ENCODE measurements at regions not wholly inside any gene's neighbourhood (a gene's known extent, or its start where the extent isn't known, plus 50 kb on each side); places are given as distances from the start of the nearest gene placed in this dataset.

DNA sequence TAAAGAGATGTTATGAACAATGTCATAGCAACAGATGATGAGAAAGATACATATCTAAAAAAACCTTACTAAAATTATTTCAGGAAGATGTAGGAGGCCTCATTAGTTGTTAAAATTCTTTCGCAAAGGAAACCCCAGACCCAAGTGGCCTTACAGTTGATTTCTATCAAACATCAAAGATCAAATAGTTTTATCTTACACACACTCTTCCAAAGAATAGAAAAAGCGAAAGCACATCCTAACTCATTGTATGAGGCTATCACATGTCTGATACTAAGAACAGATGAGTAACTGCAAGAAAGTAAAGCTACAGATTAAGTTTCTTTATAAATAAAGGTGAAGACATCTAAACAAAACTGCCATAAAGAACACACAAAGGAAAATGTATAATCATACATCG lies 82.9 kb upstream of the GDF10 start:
- TF ChIP-seq, protein P1, sequence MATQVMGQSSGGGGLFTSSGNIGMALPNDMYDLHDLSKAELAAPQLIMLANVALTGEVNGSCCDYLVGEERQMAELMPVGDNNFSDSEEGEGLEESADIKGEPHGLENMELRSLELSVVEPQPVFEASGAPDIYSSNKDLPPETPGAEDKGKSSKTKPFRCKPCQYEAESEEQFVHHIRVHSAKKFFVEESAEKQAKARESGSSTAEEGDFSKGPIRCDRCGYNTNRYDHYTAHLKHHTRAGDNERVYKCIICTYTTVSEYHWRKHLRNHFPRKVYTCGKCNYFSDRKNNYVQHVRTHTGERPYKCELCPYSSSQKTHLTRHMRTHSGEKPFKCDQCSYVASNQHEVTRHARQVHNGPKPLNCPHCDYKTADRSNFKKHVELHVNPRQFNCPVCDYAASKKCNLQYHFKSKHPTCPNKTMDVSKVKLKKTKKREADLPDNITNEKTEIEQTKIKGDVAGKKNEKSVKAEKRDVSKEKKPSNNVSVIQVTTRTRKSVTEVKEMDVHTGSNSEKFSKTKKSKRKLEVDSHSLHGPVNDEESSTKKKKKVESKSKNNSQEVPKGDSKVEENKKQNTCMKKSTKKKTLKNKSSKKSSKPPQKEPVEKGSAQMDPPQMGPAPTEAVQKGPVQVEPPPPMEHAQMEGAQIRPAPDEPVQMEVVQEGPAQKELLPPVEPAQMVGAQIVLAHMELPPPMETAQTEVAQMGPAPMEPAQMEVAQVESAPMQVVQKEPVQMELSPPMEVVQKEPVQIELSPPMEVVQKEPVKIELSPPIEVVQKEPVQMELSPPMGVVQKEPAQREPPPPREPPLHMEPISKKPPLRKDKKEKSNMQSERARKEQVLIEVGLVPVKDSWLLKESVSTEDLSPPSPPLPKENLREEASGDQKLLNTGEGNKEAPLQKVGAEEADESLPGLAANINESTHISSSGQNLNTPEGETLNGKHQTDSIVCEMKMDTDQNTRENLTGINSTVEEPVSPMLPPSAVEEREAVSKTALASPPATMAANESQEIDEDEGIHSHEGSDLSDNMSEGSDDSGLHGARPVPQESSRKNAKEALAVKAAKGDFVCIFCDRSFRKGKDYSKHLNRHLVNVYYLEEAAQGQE (IDR thresholded peaks at IDR 0.05): no peak
- TF ChIP-seq, protein P2, sequence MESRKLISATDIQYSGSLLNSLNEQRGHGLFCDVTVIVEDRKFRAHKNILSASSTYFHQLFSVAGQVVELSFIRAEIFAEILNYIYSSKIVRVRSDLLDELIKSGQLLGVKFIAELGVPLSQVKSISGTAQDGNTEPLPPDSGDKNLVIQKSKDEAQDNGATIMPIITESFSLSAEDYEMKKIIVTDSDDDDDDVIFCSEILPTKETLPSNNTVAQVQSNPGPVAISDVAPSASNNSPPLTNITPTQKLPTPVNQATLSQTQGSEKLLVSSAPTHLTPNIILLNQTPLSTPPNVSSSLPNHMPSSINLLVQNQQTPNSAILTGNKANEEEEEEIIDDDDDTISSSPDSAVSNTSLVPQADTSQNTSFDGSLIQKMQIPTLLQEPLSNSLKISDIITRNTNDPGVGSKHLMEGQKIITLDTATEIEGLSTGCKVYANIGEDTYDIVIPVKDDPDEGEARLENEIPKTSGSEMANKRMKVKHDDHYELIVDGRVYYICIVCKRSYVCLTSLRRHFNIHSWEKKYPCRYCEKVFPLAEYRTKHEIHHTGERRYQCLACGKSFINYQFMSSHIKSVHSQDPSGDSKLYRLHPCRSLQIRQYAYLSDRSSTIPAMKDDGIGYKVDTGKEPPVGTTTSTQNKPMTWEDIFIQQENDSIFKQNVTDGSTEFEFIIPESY (IDR thresholded peaks at IDR 0.05): no peak
- no peak for TF ChIP-seq SP1 (IDR thresholded peaks at IDR 0.05)
- no peak for TF ChIP-seq RXRA (IDR thresholded peaks at IDR 0.05)
- TF ChIP-seq, protein P3, sequence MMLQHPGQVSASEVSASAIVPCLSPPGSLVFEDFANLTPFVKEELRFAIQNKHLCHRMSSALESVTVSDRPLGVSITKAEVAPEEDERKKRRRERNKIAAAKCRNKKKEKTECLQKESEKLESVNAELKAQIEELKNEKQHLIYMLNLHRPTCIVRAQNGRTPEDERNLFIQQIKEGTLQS (IDR thresholded peaks at IDR 0.05): no peak
- TF ChIP-seq, protein P4, sequence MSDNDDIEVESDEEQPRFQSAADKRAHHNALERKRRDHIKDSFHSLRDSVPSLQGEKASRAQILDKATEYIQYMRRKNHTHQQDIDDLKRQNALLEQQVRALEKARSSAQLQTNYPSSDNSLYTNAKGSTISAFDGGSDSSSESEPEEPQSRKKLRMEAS (IDR thresholded peaks at IDR 0.05): no peak
- TF ChIP-seq RAD21 (IDR thresholded peaks at IDR 0.05): no peak
- no peak for TF ChIP-seq HNF4G (IDR thresholded peaks at IDR 0.05)
- no peak for TF ChIP-seq FOXA2 (IDR thresholded peaks at IDR 0.05)
- no peak for TF ChIP-seq TAF1 (conservative IDR thresholded peaks at IDR 0.05)
- TF ChIP-seq FOXA1 (IDR thresholded peaks at IDR 0.05): no peak
- TF ChIP-seq NR2F2 (IDR thresholded peaks at IDR 0.05): no peak
- TF ChIP-seq, protein P5, sequence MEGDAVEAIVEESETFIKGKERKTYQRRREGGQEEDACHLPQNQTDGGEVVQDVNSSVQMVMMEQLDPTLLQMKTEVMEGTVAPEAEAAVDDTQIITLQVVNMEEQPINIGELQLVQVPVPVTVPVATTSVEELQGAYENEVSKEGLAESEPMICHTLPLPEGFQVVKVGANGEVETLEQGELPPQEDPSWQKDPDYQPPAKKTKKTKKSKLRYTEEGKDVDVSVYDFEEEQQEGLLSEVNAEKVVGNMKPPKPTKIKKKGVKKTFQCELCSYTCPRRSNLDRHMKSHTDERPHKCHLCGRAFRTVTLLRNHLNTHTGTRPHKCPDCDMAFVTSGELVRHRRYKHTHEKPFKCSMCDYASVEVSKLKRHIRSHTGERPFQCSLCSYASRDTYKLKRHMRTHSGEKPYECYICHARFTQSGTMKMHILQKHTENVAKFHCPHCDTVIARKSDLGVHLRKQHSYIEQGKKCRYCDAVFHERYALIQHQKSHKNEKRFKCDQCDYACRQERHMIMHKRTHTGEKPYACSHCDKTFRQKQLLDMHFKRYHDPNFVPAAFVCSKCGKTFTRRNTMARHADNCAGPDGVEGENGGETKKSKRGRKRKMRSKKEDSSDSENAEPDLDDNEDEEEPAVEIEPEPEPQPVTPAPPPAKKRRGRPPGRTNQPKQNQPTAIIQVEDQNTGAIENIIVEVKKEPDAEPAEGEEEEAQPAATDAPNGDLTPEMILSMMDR (IDR thresholded peaks at IDR 0.05; ENCODE audit: low read depth, low read length, missing input control): no peak
- TF ChIP-seq EGR1 (IDR thresholded peaks at IDR 0.05; ENCODE audit: low read depth in 2 of 2): no peak
- TF ChIP-seq JUND (IDR thresholded peaks at IDR 0.05): no peak
- no peak for TF ChIP-seq GABPA (IDR thresholded peaks at IDR 0.05 in 1 of 2, conservative IDR thresholded peaks at IDR 0.05 in 1 of 2)
- Histone ChIP-seq H3K27ac (ENCODE audit: low read depth in 1 of 2, low read length in 2 of 2) (no peak overlapping the region), H3K9ac (ENCODE audit: low read depth in 1 of 2, low read length in 2 of 2) (no peak overlapping the region), H3K4me3 (ENCODE audit: low read depth in 1 of 3, low read length in 3 of 3) (no peak overlapping the region), H3K27me3 (ENCODE audit: control insufficient read depth in 4 of 4, insufficient read depth in 4 of 4, low read length in 3 of 4) (no peaks in the 10 kb centered on the region), H3K4me1 (ENCODE audit: control insufficient read depth in 4 of 4, insufficient read depth in 4 of 4, low read length in 3 of 4) (no peaks in the 10 kb centered on the region), H3K36me3 (ENCODE audit: control insufficient read depth in 4 of 4, insufficient read depth in 3 of 4, low read depth in 1 of 4, low read length in 3 of 4) (no peaks in the 10 kb centered on the region), H3K9me3 (ENCODE audit: control insufficient read depth in 4 of 4, low read length in 3 of 4) (no peaks in the 10 kb centered on the region)
- WGBS: 71% methylated on average over 3 of the region's 3 CpGs
- no peak for DNase-seq (ENCODE audit: low spot score)

DNA sequence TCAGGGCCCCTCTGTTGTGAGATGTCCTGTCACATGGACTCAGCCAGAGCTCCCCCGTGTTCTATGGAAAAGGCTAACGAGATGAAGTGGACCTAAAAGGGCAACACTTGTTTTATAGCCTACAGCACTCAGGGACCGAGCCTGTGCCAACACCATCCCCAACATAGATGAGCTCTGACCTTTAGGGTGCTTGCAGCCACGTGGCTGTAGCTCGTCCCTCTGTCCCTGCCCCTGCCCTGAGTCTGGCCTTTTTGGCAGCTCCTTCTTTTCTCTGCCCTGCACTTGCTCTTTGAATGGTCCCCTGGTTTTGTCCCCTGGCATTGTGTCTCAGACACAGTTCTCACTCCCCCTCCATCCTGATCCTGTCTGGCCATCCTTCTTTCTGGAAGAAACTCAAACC lies 81.2 kb upstream of the GDF10 start:
- no peaks in the 10 kb centered on the region for H3K27me3 ChIP-seq (ENCODE audit: control insufficient read depth in 4 of 4, insufficient read depth in 4 of 4, low read length in 3 of 4)
- no peaks in the 10 kb centered on the region for H3K9me3 ChIP-seq (ENCODE audit: control insufficient read depth in 4 of 4, low read length in 3 of 4)
- H3K36me3 ChIP-seq (ENCODE audit: control insufficient read depth in 4 of 4, insufficient read depth in 3 of 4, low read depth in 1 of 4, low read length in 3 of 4): no peaks in the 10 kb centered on the region
- H3K27ac ChIP-seq (ENCODE audit: low read depth in 1 of 2, low read length in 2 of 2): no peak overlapping the region
- DNase-seq (ENCODE audit: low spot score): no peak
- no peak overlapping the region for H3K4me3 ChIP-seq (ENCODE audit: low read depth in 1 of 3, low read length in 3 of 3)
- H3K4me1 ChIP-seq (ENCODE audit: control insufficient read depth in 4 of 4, insufficient read depth in 4 of 4, low read length in 3 of 4): no peaks in the 10 kb centered on the region
- no peak overlapping the region for H3K9ac ChIP-seq (ENCODE audit: low read depth in 1 of 2, low read length in 2 of 2)
- WGBS: 59% methylated on average over 5 of the region's 5 CpGs
- TF ChIP-seq RAD21 (IDR thresholded peaks at IDR 0.05): no peak
- TF ChIP-seq, protein P4 (IDR thresholded peaks at IDR 0.05): no peak
- TF ChIP-seq YY1 (IDR thresholded peaks at IDR 0.05): no peak
- no peak for TF ChIP-seq SP1 (IDR thresholded peaks at IDR 0.05)
- TF ChIP-seq NR2F2 (IDR thresholded peaks at IDR 0.05): no peak
- TF ChIP-seq HNF4G (IDR thresholded peaks at IDR 0.05): no peak
- no peak for TF ChIP-seq GABPA (IDR thresholded peaks at IDR 0.05 in 1 of 2, conservative IDR thresholded peaks at IDR 0.05 in 1 of 2)
- no peak for TF ChIP-seq FOXA2 (IDR thresholded peaks at IDR 0.05)
- TF ChIP-seq, protein P2 (IDR thresholded peaks at IDR 0.05): no peak
- TF ChIP-seq, protein P5 (IDR thresholded peaks at IDR 0.05; ENCODE audit: low read depth, low read length, missing input control): no peak
- TF ChIP-seq FOXA1 (IDR thresholded peaks at IDR 0.05): no peak
- no peak for TF ChIP-seq EGR1 (IDR thresholded peaks at IDR 0.05; ENCODE audit: low read depth in 2 of 2)
- no peak for TF ChIP-seq HNF4A (conservative IDR thresholded peaks at IDR 0.05)
- no peak for TF ChIP-seq TAF1 (conservative IDR thresholded peaks at IDR 0.05)
- no peak for TF ChIP-seq RXRA (IDR thresholded peaks at IDR 0.05)

All from liver (tissue), 8 donors.